Frontal cortex (tissue), 3 donors: ENCODE measurements at regions not wholly inside any gene's neighbourhood (a gene's known extent, or its start where the extent isn't known, plus 50 kb on each side); places are given as distances from the start of the nearest gene placed in this dataset.
A peak's percentile ranks its signal among the peaks of the same experiment; 100 is the strongest.

ENCODE experiments used
- DNase-seq, 2 donors: peaks; one replicate each; pipeline ENCODE4 v3.0.0; 2012; ENCODE audit warnings: low spot score in 2 of 2
- FAIRE-seq: peaks from 2 replicates; lab custom pipeline; 2012; peaks lifted over from hg19 to GRCh38; lab: Jason Lieb, UNC
- donor health status: control.
- donor health status: control.
- donor health status: control.

- DNase-seq (no peak), FAIRE-seq (no peak)
Measured at GRCh38 chr10:84899268-84899667, 570.9 kb downstream of the CCSER2 start.

GRCh38 chr10:84900141-84900540, 571.8 kb downstream of the CCSER2 start:
- FAIRE-seq: no peak

GRCh38 chr10:84901885-84902284, 573.5 kb downstream of the CCSER2 start:
- FAIRE-seq (no peak), DNase-seq (no peak)

More at GRCh38 chr10:84900141-84900540, 571.8 kb downstream of the CCSER2 start:
- no peak for DNase-seq

- DNase-seq: no peak
- FAIRE-seq: no peak
Measured at GRCh38 chr10:84902553-84902952, 574.2 kb downstream of the CCSER2 start.

- no peak for FAIRE-seq
- DNase-seq: peak in 1 of 2 donors; percentile 8
Measured at GRCh38 chr10:84903320-84903719, 574.9 kb downstream of the CCSER2 start.

GRCh38 chr10:84907461-84908009, 579.1 kb downstream of the CCSER2 start:
- DNase-seq (no peak), FAIRE-seq (no peak)

- no peak for DNase-seq
- no peak for FAIRE-seq
Measured at GRCh38 chr10:84908491-84908890, 580.1 kb downstream of the CCSER2 start.

GRCh38 chr10:84921701-84922100, 593.3 kb downstream of the CCSER2 start:
- FAIRE-seq (no peak), DNase-seq (no peak)

GRCh38 chr10:84924131-84924530, 595.7 kb downstream of the CCSER2 start:
- no peak for DNase-seq
- no peak for FAIRE-seq

GRCh38 chr10:84925495-84925894, 597.1 kb downstream of the CCSER2 start:
- FAIRE-seq (no peak), DNase-seq (no peak)

GRCh38 chr10:84933402-84933801, 605.0 kb downstream of the CCSER2 start:
- no peak for FAIRE-seq

GRCh38 chr10:84935772-84936171, 607.4 kb downstream of the CCSER2 start:
- FAIRE-seq (no peak), DNase-seq (no peak)

More at GRCh38 chr10:84933402-84933801, 605.0 kb downstream of the CCSER2 start:
- DNase-seq: no peak

GRCh38 chr10:84938117-84938905, 609.9 kb downstream of the CCSER2 start:
- FAIRE-seq (no peak), DNase-seq (no peak)

- DNase-seq: no peak
- FAIRE-seq: no peak
Measured at GRCh38 chr10:84943541-84943940, 615.2 kb downstream of the CCSER2 start.

GRCh38 chr10:84944187-84944586, 615.8 kb downstream of the CCSER2 start:
- FAIRE-seq (no peak), DNase-seq (no peak)

- DNase-seq (no peak), FAIRE-seq (no peak)
Measured at GRCh38 chr10:84945791-84946190, 617.4 kb downstream of the CCSER2 start.

- no peak for FAIRE-seq
- no peak for DNase-seq
Measured at GRCh38 chr10:84946904-84947303, 618.5 kb downstream of the CCSER2 start.

- DNase-seq: no peak
- FAIRE-seq: no peak
Measured at GRCh38 chr10:84948644-84949043, 620.3 kb downstream of the CCSER2 start.

- DNase-seq: no peak
- FAIRE-seq: no peak
Measured at GRCh38 chr10:84951616-84952015, 623.2 kb downstream of the CCSER2 start.

- DNase-seq: no peak
- FAIRE-seq: no peak
Measured at GRCh38 chr10:84957427-84957826, 629.0 kb downstream of the CCSER2 start.

GRCh38 chr10:84965468-84965867, 637.1 kb downstream of the CCSER2 start:
- DNase-seq: no peak
- no peak for FAIRE-seq
